ENCODE measurements at regions not wholly inside any gene's neighbourhood (a gene's known extent, or its start where the extent isn't known, plus 50 kb on each side); places are given as distances from the start of the nearest gene placed in this dataset.

DNA sequence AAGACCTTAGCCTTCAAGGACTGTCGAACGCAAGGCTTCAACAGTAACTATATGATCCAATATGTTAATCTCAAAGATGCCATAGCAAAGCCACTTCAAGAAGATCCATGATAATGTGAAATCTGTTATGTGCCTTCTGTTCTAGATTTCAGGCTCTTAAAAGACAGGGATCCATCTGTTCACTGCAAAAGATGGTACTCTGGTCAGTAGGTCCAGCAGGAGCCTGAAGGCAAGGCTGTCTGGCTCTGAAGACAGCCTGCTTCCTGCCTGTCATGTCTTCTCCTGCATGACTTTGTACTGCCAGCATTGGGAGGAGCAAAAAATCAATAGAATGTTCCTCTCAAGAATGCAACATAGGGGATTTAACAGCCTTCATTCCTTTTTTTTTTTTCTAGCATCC is 270.8 kb upstream of the PARD3B start:
- Mint-ChIP-seq H3K4me1 (ENCODE audit: low read depth, unreplicated experiment) (peaks cover 12% of the 10 kb centered on the region), H3K4me3 (ENCODE audit: unreplicated experiment) (no peak overlapping the region), H3K9me3 (ENCODE audit: unreplicated experiment) (no peaks in the 10 kb centered on the region), H3K36me3 (ENCODE audit: unreplicated experiment) (peaks cover 9% of the 10 kb centered on the region), H3K27me3 (ENCODE audit: unreplicated experiment) (no peaks in the 10 kb centered on the region), H3K27ac (ENCODE audit: unreplicated experiment) (peak overlapping the region; percentile 46)
- no peak for DNase-seq
- TF ChIP-seq, protein P1, sequence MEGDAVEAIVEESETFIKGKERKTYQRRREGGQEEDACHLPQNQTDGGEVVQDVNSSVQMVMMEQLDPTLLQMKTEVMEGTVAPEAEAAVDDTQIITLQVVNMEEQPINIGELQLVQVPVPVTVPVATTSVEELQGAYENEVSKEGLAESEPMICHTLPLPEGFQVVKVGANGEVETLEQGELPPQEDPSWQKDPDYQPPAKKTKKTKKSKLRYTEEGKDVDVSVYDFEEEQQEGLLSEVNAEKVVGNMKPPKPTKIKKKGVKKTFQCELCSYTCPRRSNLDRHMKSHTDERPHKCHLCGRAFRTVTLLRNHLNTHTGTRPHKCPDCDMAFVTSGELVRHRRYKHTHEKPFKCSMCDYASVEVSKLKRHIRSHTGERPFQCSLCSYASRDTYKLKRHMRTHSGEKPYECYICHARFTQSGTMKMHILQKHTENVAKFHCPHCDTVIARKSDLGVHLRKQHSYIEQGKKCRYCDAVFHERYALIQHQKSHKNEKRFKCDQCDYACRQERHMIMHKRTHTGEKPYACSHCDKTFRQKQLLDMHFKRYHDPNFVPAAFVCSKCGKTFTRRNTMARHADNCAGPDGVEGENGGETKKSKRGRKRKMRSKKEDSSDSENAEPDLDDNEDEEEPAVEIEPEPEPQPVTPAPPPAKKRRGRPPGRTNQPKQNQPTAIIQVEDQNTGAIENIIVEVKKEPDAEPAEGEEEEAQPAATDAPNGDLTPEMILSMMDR (IDR thresholded peaks at IDR 0.05; ENCODE audit: partially characterized antibody, unreplicated experiment): no peak

DNA sequence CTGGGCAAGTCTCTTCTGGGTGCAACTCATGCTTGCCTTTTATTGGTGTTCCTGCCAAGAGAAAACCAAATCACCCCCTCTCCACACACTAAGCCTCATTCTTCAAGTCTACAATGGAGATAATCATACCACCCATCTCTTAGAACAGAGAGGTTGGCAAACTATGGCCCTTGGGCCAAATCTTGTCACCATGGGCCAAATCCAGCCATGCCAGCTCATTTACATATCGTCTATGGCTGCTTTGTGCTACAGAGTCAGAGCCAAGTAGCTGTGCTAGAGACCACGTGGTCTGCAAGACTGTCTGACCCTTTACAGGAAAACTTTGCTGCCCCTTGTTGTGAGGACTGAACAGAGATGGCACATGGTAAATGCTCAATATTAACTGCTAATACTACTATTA is 270.3 kb upstream of the PARD3B start:
- Mint-ChIP-seq H3K27me3 (ENCODE audit: unreplicated experiment) (no peaks in the 10 kb centered on the region), H3K27ac (ENCODE audit: unreplicated experiment) (peak overlapping the region; percentile 46), H3K4me1 (ENCODE audit: low read depth, unreplicated experiment) (peaks cover 12% of the 10 kb centered on the region), H3K36me3 (ENCODE audit: unreplicated experiment) (peaks cover 9% of the 10 kb centered on the region), H3K9me3 (ENCODE audit: unreplicated experiment) (no peaks in the 10 kb centered on the region), H3K4me3 (ENCODE audit: unreplicated experiment) (no peak overlapping the region)
- DNase-seq: no peak
- TF ChIP-seq, protein P1 (IDR thresholded peaks at IDR 0.05; ENCODE audit: partially characterized antibody, unreplicated experiment): no peak

DNA sequence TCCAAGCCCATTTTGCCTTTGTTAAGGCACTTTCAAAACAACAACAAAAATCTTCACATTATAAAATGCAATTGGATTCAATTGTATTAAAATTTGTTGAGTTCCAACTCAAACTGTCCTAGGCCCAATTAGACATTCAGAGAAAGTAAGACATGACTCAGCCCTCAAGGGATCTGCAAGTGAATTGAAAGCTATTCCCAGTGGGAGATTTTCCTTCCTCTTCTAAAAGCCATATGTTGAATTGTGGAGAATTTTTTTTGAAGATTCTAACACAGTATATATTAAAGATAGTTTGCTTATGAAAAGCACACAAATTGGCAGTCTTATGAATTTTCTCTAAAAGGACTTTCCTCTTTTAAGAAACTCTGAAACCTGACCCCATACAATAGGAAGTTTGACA is 268.0 kb upstream of the PARD3B start:
- DNase-seq: no peak
- Mint-ChIP-seq H3K27me3 (ENCODE audit: unreplicated experiment) (no peaks in the 10 kb centered on the region), H3K27ac (ENCODE audit: unreplicated experiment) (no peak overlapping the region), H3K4me1 (ENCODE audit: low read depth, unreplicated experiment) (peaks cover 12% of the 10 kb centered on the region), H3K9me3 (ENCODE audit: unreplicated experiment) (no peaks in the 10 kb centered on the region), H3K36me3 (ENCODE audit: unreplicated experiment) (no peaks in the 10 kb centered on the region), H3K4me3 (ENCODE audit: unreplicated experiment) (no peak overlapping the region)
- TF ChIP-seq, protein P1 (IDR thresholded peaks at IDR 0.05; ENCODE audit: partially characterized antibody, unreplicated experiment): no peak

DNA sequence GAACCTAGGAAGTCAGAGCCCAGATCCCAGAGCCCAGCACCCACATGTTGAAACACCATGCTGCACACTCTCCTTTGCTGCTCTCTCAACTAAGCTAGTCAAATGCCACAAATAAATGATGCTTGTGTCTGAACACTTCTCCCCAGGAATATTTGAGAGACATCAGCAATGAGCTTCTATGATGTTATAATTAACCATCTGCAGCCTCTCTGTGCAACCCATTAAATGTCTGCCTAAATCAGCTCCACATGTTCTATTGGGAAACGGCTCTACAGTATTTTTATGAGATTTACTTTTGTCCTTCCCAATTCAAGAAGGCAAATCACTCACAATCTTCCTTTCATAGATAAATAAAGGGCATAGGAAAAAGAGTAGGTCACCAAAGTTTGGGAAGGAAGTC is 266.8 kb upstream of the PARD3B start:
- Mint-ChIP-seq H3K4me1 (ENCODE audit: low read depth, unreplicated experiment) (peaks cover 12% of the 10 kb centered on the region), H3K27ac (ENCODE audit: unreplicated experiment) (no peak overlapping the region), H3K27me3 (ENCODE audit: unreplicated experiment) (no peaks in the 10 kb centered on the region), H3K9me3 (ENCODE audit: unreplicated experiment) (no peaks in the 10 kb centered on the region), H3K4me3 (ENCODE audit: unreplicated experiment) (no peak overlapping the region), H3K36me3 (ENCODE audit: unreplicated experiment) (no peaks in the 10 kb centered on the region)
- DNase-seq: no peak
- TF ChIP-seq, protein P1 (IDR thresholded peaks at IDR 0.05; ENCODE audit: partially characterized antibody, unreplicated experiment): no peak

DNA sequence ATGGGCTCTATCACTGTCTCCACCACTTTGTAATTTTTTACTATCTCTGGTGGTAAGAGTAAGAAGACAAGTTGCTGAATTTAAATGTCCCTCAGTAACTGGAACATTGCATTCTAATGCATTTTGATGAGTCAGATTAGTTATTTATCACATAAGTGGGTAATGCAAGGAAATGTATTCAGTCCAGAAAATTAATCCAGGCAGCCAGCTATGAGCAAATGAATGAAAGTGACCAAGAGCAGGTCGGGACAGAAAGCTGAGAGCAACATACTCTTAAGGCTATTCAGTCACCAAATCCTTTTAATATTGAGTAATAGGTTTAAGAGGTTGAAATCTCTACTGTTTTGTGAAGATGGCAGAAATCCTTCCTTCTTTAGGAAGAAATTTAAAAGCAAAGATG is 265.5 kb upstream of the PARD3B start:
- Mint-ChIP-seq H3K9me3 (ENCODE audit: unreplicated experiment) (no peaks in the 10 kb centered on the region), H3K4me1 (ENCODE audit: low read depth, unreplicated experiment) (peaks cover 6% of the 10 kb centered on the region), H3K36me3 (ENCODE audit: unreplicated experiment) (no peaks in the 10 kb centered on the region), H3K27ac (ENCODE audit: unreplicated experiment) (no peak overlapping the region), H3K4me3 (ENCODE audit: unreplicated experiment) (no peak overlapping the region), H3K27me3 (ENCODE audit: unreplicated experiment) (no peaks in the 10 kb centered on the region)
- DNase-seq: no peak
- TF ChIP-seq, protein P1 (IDR thresholded peaks at IDR 0.05; ENCODE audit: partially characterized antibody, unreplicated experiment): no peak
